Endothelial cell (in vitro differentiated cells): ENCODE measurements at regions not wholly inside any gene's neighbourhood (a gene's known extent, or its start where the extent isn't known, plus 50 kb on each side); places are given as distances from the start of the nearest gene placed in this dataset.

Source experiments
- DNase-seq: peaks from one replicate; pipeline ENCODE4 v3.0.0; 2021; ENCODE audit warnings: low spot score
- H3K27ac Mint-ChIP-seq: one replicate; pipeline ENCODE4 v1.8.0; 2021; ENCODE audit warnings: mixed read lengths, inconsistent platforms; ENCODE audit not compliant: unreplicated experiment
- H3K27me3 Mint-ChIP-seq: one replicate; pipeline ENCODE4 v1.8.0; 2021; ENCODE audit warnings: mild to moderate bottlenecking, moderate library complexity, mixed read lengths, inconsistent platforms; ENCODE audit not compliant: unreplicated experiment
- H3K36me3 Mint-ChIP-seq: one replicate; pipeline ENCODE4 v1.8.0; 2021; ENCODE audit warnings: mild to moderate bottlenecking, low read depth, mixed read lengths, inconsistent platforms; ENCODE audit not compliant: unreplicated experiment
- H3K4me1 Mint-ChIP-seq: one replicate; pipeline ENCODE4 v1.8.0; 2021; ENCODE audit warnings: mild to moderate bottlenecking, mixed read lengths, inconsistent platforms; ENCODE audit not compliant: unreplicated experiment
- H3K4me3 Mint-ChIP-seq: one replicate; pipeline ENCODE4 v1.8.0; 2021; ENCODE audit warnings: mild to moderate bottlenecking, mixed read lengths, inconsistent platforms; ENCODE audit not compliant: unreplicated experiment
- H3K9me3 Mint-ChIP-seq: one replicate; pipeline ENCODE4 v1.8.0; 2021; ENCODE audit warnings: mixed read lengths, inconsistent platforms; ENCODE audit not compliant: unreplicated experiment
- CTCF ChIP-seq: fragments of 200-600 bp; sonication (generic); IDR thresholded peaks from one replicate; pipeline ENCODE4 v1.5.0; 2021; ENCODE audit warnings: antibody characterized with exemption; ENCODE audit not compliant: unreplicated experiment

DNA sequence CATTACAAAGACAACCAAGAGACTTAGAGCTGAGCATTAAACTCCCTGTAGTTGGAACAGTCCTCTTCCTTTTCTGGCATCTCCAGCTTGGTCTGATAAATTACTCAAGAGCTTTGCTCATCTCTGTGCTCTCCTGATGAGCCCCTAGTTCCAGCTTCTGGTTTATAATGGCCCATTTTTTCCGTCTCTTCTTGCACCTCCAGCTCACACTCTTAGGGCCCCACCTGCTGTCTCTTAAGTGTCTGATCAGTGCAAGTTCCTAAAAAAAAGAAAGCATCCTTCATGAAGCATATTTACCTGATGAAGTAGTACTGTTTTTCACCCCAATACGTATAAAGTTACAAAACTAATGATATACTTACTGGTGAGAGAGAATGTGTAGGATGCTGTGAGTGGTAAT, 822.9 kb downstream of the RNF144A start:
- no peaks in the 10 kb centered on the region for H3K4me1 Mint-ChIP-seq
- H3K27me3 Mint-ChIP-seq, result peaks cover 4% of the 10 kb centered on the region
- H3K9me3 Mint-ChIP-seq, result no peaks in the 10 kb centered on the region
- no peaks in the 10 kb centered on the region for H3K36me3 Mint-ChIP-seq
- TF ChIP-seq CTCF, result no peak
- no peak for DNase-seq
- no peak overlapping the region for H3K4me3 Mint-ChIP-seq
- no peak overlapping the region for H3K27ac Mint-ChIP-seq

- H3K4me3 Mint-ChIP-seq, result no peak overlapping the region
- H3K9me3 Mint-ChIP-seq, result no peaks in the 10 kb centered on the region
- H3K27ac Mint-ChIP-seq, result no peak overlapping the region
- DNase-seq, result no peak
- no peaks in the 10 kb centered on the region for H3K36me3 Mint-ChIP-seq
- H3K27me3 Mint-ChIP-seq, result no peaks in the 10 kb centered on the region
- TF ChIP-seq CTCF, result no peak
- H3K4me1 Mint-ChIP-seq, result no peaks in the 10 kb centered on the region
These were observed 825.1 kb downstream of the RNF144A start for GRCh38 chr2:7742301-7742700.

DNA sequence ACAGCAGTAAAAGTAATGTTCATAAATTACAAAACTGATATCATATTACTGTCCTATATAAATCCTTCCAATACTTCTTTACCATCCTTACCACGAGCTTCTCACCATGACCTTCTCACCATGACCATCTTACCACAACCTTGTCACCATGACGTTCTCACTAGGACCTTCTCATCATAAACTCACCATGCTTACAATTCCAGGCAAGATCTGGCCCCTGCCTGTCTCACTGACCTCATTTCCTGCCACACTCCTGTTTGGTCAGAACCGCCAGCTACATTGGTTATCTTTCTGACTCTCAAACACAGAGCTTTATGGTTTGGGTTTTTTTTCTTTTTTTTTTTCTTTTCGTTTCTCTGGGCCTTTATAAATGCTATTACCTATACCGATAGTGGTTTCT, 827.6 kb downstream of the RNF144A start:
- no peak for DNase-seq
- no peaks in the 10 kb centered on the region for H3K4me1 Mint-ChIP-seq
- TF ChIP-seq CTCF, result no peak
- H3K27ac Mint-ChIP-seq, result no peak overlapping the region
- no peaks in the 10 kb centered on the region for H3K9me3 Mint-ChIP-seq
- no peaks in the 10 kb centered on the region for H3K27me3 Mint-ChIP-seq
- H3K36me3 Mint-ChIP-seq, result no peaks in the 10 kb centered on the region
- no peak overlapping the region for H3K4me3 Mint-ChIP-seq

GRCh38 chr2:7745369-7745768, 828.2 kb downstream of the RNF144A start:
- H3K4me3 Mint-ChIP-seq, result no peak overlapping the region
- TF ChIP-seq CTCF, result no peak
- no peak for DNase-seq
- no peaks in the 10 kb centered on the region for H3K9me3 Mint-ChIP-seq
- H3K27ac Mint-ChIP-seq, result no peak overlapping the region
- no peaks in the 10 kb centered on the region for H3K27me3 Mint-ChIP-seq
- H3K36me3 Mint-ChIP-seq, result no peaks in the 10 kb centered on the region
- H3K4me1 Mint-ChIP-seq, result no peaks in the 10 kb centered on the region

DNA sequence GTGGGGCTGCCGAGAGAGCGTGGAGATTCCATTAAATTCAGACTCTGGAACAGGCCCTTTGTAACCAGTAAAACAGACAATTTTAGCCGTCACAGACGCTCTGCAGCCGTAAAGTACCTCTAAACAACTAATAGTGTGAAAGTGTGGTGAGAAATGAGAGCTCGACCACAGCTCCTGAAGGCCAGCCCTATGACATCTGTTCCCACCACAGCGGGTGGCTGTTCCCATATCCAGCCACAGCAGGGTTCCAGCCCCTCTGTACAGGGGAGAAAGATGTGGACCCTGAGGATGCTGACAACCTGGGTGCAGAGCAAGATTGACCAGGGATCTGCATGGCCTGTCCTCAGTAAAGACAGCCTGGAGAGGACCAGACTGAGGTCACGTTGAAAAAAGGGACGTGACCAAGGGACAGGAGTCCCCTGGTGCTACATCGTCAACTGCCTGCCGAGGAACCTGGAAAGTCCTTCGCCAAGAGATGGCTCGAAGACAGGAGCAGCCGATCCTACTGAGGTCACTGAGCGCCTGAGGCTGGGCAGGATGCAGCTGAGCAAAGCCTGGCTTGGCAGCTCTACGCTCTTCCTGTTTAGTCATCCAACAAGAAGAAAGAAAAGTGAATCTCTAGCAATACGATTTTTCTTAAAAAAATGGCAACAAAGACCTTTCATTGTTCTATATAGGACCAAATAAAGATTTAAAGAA, 831.7 kb downstream of the RNF144A start:
- Mint-ChIP-seq H3K27me3 (no peaks in the 10 kb centered on the region), H3K4me3 (no peak overlapping the region), H3K4me1 (no peaks in the 10 kb centered on the region), H3K9me3 (no peaks in the 10 kb centered on the region), H3K27ac (no peak overlapping the region), H3K36me3 (no peaks in the 10 kb centered on the region)
- no peak for DNase-seq
- TF ChIP-seq CTCF, result no peak
